Body of pancreas (tissue), 4 donors: ENCODE measurements at regions not wholly inside any gene's neighbourhood (a gene's known extent, or its start where the extent isn't known, plus 50 kb on each side); places are given as distances from the start of the nearest gene placed in this dataset.

Source experiments
- POLR2A ChIP-seq, 3 donors: fragments of 450-650 bp; IDR thresholded peaks; one replicate each; pipeline ENCODE4 v1.6.1; 2016; ENCODE audit warnings: antibody characterized with exemption in 3 of 3, mild to moderate bottlenecking in 2 of 3
- TF ChIP-seq, protein P1 (sequence below), 7 experiments: fragments of 450-650 bp in 4 of 7; fragments of 200-600 bp in 3 of 7; sonication (generic) in 3 of 7; IDR thresholded peaks; one replicate each; pipeline ENCODE4 v1.5.1; 2016 to 2019; ENCODE audit warnings: antibody characterized with exemption in 7 of 7

GRCh38 chr9:16100537-16101091 is 547.8 kb downstream of the CCDC171 start:
- TF ChIP-seq, protein P1, sequence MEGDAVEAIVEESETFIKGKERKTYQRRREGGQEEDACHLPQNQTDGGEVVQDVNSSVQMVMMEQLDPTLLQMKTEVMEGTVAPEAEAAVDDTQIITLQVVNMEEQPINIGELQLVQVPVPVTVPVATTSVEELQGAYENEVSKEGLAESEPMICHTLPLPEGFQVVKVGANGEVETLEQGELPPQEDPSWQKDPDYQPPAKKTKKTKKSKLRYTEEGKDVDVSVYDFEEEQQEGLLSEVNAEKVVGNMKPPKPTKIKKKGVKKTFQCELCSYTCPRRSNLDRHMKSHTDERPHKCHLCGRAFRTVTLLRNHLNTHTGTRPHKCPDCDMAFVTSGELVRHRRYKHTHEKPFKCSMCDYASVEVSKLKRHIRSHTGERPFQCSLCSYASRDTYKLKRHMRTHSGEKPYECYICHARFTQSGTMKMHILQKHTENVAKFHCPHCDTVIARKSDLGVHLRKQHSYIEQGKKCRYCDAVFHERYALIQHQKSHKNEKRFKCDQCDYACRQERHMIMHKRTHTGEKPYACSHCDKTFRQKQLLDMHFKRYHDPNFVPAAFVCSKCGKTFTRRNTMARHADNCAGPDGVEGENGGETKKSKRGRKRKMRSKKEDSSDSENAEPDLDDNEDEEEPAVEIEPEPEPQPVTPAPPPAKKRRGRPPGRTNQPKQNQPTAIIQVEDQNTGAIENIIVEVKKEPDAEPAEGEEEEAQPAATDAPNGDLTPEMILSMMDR (IDR thresholded peaks at IDR 0.05), result no peak
- TF ChIP-seq POLR2A (IDR thresholded peaks at IDR 0.05), result no peak
